HFFc6 (cell line): ENCODE measurements at regions not wholly inside any gene's neighbourhood (a gene's known extent, or its start where the extent isn't known, plus 50 kb on each side); places are given as distances from the start of the nearest gene placed in this dataset.

ENCODE experiments used
- DNase-seq: peaks from one replicate; pipeline ENCODE4 v3.0.0-alpha.2; 2018
- H3K27ac Mint-ChIP-seq: 2 replicates; pipeline ENCODE4 v1.8.0; 2020; ENCODE audit warnings: mild to moderate bottlenecking, mixed read lengths
- H3K27me3 Mint-ChIP-seq: 2 replicates; pipeline ENCODE4 v1.8.0; 2021; ENCODE audit warnings: mild to moderate bottlenecking, moderate library complexity, mixed read lengths; ENCODE audit not compliant: insufficient read depth
- H3K36me3 Mint-ChIP-seq: 2 replicates; pipeline ENCODE4 v1.8.0; 2021; ENCODE audit warnings: low read depth, mixed read lengths
- H3K4me1 Mint-ChIP-seq: 2 replicates; pipeline ENCODE4 v1.8.0; 2020; ENCODE audit warnings: low read depth, mixed read lengths
- H3K4me3 Mint-ChIP-seq: 2 replicates; pipeline ENCODE4 v1.8.0; 2020; ENCODE audit warnings: mild to moderate bottlenecking, moderate library complexity, mixed read lengths
- H3K9me3 Mint-ChIP-seq: 2 replicates; pipeline ENCODE4 v1.8.0; 2020; ENCODE audit warnings: mild to moderate bottlenecking, mixed read lengths
- TF ChIP-seq, protein P1 (sequence below): fragments of 200-600 bp; sonication (generic); IDR thresholded peaks from 2 replicates; pipeline ENCODE4 v1.5.0; 2021; ENCODE audit warnings: antibody characterized with exemption, mild to moderate bottlenecking

DNA sequence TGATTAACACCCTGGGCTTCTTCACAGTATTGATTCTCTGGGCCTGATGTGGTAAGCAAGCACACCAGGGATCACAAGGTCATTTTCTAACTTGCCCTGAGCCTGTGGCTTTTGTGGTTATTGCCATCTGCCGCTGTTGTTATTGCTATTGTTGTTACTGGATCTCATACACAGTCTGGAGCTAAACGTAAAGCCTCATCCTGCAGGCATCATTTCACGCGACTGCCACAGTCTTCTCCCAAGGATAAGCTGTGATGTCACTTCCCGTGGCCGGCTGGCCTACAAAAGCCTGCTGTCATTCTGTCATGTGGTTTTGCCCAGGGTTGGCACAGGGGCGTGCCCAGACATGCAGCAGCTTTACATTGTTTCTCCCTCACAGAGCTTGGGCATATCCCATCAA is 154.0 kb upstream of the GPR12 start:
- no peak overlapping the region for H3K4me3 Mint-ChIP-seq
- H3K9me3 Mint-ChIP-seq: no peaks in the 10 kb centered on the region
- DNase-seq: no peak
- H3K27me3 Mint-ChIP-seq: peaks cover 51% of the 10 kb centered on the region
- H3K27ac Mint-ChIP-seq: no peak overlapping the region
- peaks cover 5% of the 10 kb centered on the region; the same call in 1 of the 2 replicates for H3K4me1 Mint-ChIP-seq
- no peaks in the 10 kb centered on the region for H3K36me3 Mint-ChIP-seq
- TF ChIP-seq, protein P1, sequence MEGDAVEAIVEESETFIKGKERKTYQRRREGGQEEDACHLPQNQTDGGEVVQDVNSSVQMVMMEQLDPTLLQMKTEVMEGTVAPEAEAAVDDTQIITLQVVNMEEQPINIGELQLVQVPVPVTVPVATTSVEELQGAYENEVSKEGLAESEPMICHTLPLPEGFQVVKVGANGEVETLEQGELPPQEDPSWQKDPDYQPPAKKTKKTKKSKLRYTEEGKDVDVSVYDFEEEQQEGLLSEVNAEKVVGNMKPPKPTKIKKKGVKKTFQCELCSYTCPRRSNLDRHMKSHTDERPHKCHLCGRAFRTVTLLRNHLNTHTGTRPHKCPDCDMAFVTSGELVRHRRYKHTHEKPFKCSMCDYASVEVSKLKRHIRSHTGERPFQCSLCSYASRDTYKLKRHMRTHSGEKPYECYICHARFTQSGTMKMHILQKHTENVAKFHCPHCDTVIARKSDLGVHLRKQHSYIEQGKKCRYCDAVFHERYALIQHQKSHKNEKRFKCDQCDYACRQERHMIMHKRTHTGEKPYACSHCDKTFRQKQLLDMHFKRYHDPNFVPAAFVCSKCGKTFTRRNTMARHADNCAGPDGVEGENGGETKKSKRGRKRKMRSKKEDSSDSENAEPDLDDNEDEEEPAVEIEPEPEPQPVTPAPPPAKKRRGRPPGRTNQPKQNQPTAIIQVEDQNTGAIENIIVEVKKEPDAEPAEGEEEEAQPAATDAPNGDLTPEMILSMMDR: no peak

DNA sequence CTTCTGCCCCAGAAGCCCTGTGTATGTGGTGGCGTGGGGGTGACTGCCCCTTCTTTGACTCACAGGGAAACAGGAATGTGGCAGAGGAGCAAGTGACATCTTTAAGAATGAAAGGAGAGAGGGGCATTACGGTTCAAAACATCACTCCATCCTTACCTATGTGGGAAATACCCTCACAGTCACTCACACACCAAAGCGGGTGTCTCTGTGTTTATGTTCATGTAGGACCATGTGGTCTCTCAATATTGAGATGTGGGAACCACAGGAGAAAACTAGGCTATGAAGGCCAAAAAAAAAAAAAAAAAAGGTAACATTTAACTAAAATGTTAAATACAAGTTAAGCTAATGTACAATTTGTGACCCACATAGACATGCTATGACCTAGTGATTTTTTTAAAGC is 153.6 kb upstream of the GPR12 start:
- peaks cover 51% of the 10 kb centered on the region for H3K27me3 Mint-ChIP-seq
- no peak overlapping the region for H3K27ac Mint-ChIP-seq
- no peaks in the 10 kb centered on the region for H3K36me3 Mint-ChIP-seq
- TF ChIP-seq, protein P1: no peak
- H3K9me3 Mint-ChIP-seq: no peaks in the 10 kb centered on the region
- peaks cover 5% of the 10 kb centered on the region; the same call in 1 of the 2 replicates for H3K4me1 Mint-ChIP-seq
- no peak for DNase-seq
- no peak overlapping the region for H3K4me3 Mint-ChIP-seq

DNA sequence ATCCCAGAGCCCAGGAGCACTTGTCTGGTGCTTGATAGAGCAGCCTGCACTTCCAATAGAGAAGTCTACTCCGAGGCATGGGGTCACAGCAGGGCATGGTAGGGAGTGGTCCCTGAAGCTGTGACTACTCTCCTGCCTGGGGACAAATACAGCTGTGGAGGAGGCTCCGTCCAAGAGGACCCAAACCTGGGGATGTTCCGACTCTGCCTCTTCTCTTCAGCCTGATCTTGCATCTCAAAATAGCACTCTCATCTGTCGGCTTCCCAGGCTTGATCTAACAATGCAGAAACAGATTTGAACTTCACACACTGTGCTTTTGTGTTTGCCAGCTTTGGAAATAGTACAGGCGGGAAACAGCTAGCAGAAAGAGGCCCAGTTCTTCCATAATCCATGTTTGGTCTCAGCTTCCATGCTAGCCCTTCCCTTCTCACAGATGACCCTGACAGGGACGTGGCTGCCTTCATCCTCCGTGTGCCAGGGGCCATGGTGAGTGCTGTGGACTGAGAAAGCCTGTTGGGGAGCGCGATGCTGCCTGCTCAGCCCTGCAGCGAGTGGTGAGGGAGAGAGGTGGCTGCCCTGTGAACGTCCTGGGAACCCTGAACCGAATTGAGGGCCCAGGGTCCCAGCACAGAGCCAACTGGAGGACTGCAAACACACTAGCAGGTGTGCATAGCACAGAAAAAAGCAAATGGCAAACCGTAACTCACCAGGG is 150.3 kb upstream of the GPR12 start:
- TF ChIP-seq, protein P1: no peak
- H3K4me3 Mint-ChIP-seq: no peak overlapping the region
- no peak overlapping the region for H3K27ac Mint-ChIP-seq
- no peaks in the 10 kb centered on the region for H3K9me3 Mint-ChIP-seq
- peaks cover 5% of the 10 kb centered on the region; the same call in 1 of the 2 replicates for H3K4me1 Mint-ChIP-seq
- peaks cover 53% of the 10 kb centered on the region for H3K27me3 Mint-ChIP-seq
- DNase-seq: no peak
- no peaks in the 10 kb centered on the region for H3K36me3 Mint-ChIP-seq

DNA sequence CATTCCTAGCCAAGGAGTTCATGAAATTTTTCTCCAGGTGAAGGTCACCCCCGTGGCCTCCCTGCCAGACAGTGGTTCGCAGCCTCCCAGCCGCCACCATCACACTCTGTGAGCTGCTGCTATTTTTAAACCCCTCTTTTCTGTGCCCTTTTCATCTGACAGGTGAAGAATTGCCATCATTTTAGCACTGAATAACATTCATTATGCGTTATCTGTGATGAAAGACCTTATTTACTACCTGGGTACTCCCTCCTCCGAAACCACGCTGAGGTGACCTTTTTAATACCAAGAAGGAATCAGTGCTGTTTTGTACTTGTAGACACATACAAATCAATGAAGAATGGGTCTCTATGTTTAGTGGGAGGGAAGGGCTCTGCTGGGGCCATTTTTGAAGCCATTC is 148.9 kb upstream of the GPR12 start:
- H3K27ac Mint-ChIP-seq: no peak overlapping the region
- H3K36me3 Mint-ChIP-seq: no peaks in the 10 kb centered on the region
- H3K4me3 Mint-ChIP-seq: no peak overlapping the region
- no peak for DNase-seq
- TF ChIP-seq, protein P1: no peak
- H3K9me3 Mint-ChIP-seq: no peaks in the 10 kb centered on the region
- peaks cover under 1% of the 10 kb centered on the region; the same call in 1 of the 2 replicates for H3K4me1 Mint-ChIP-seq
- H3K27me3 Mint-ChIP-seq: peaks cover 58% of the 10 kb centered on the region

DNA sequence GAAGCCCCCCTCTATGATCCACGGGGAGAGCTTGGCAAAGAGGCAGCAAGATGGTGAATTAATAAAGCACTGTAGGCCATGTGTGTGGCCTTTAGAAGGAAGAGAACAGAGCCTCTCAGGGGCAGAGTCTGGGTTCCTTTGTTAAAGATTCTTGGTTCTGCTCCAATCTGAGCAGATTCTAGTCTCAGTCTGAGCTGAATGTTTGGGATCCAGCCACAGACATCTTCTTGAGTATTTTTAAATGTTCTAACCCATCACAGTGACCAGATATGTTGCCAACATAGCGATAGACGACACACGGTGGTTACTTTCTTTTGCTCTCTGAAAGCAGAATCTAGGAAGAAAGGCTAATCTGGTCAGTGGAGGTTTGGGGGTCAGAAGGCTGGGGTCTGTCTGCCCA is 147.5 kb upstream of the GPR12 start:
- TF ChIP-seq, protein P1: no peak
- no peaks in the 10 kb centered on the region for H3K4me1 Mint-ChIP-seq
- no peak overlapping the region for H3K4me3 Mint-ChIP-seq
- no peak for DNase-seq
- no peak overlapping the region for H3K27ac Mint-ChIP-seq
- peaks cover 58% of the 10 kb centered on the region for H3K27me3 Mint-ChIP-seq
- H3K36me3 Mint-ChIP-seq: no peaks in the 10 kb centered on the region
- no peaks in the 10 kb centered on the region for H3K9me3 Mint-ChIP-seq
